ENCODE measurements at regions not wholly inside any gene's neighbourhood (a gene's known extent, or its start where the extent isn't known, plus 50 kb on each side); places are given as distances from the start of the nearest gene placed in this dataset.

DNA sequence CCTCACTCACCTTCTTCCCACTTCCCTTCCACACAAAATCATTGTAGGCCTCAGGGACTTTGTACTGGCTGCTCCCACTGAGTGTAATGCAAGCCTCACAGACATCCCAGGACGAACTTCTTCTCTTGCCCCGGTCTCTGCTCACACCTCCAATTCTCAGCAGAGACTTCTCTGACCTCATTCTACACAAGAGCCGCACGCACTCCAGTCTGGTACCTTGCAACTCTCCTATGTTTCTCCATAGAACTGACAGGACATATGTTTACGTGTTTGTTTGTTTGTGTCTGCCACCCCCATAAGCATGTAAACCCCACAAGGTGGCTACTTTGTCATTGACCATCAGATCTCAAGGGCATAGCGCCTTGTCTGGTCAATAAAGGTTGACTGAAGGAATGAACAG is 350.8 kb downstream of the AJAP1 start:
- intact Hi-C loops (cut with DNase I; ENCODE audit: low total_unique reads): no loop called here
- H3K27me3 ChIP-seq: peaks cover 5% of the 10 kb centered on the region
- H3K36me3 ChIP-seq: no peaks in the 10 kb centered on the region
- no peaks in the 10 kb centered on the region for H3K4me1 ChIP-seq
- no peaks in the 10 kb centered on the region for H3K9me3 ChIP-seq
- TF ChIP-seq CTCF (IDR thresholded peaks at IDR 0.05) (no peak), POLR2AphosphoS5 (IDR thresholded peaks at IDR 0.05) (no peak)
- WGBS, 2 donors (ENCODE audit: low coverage in 1 of 2): 64 to 77% methylated on average over 5 to 6 of the region's 6 CpGs
- in situ Hi-C loops (cut with MboI; ENCODE audit: low pct_ligation_motif_present in 1 of 4, low pct_unique_long_range_greater_than_20kb in 1 of 4, low sequenced_read_pairs in 3 of 4): no loop called here
- no peak overlapping the region for H3K4me3 ChIP-seq
- no peak for DNase-seq
- no peak overlapping the region for H3K27ac ChIP-seq

DNA sequence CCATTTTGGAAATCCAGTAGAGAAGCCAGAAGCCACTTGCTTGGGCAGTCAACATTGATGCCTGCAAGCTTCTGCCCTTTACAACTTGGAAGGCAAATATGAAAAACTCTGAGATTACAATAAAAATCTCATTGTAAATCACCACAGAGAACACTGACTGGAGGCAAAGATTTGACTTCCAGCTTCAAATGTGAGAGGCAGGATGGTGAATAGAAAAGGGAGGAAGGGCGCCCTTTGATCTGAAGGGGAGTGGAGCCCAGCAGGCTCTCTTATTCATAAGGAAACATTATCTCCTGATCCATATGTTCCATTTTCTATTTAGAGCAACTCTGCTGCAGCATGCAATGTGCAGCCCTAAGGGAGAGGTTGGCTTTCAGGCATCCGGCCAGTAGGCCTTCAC is 348.3 kb downstream of the AJAP1 start:
- in situ Hi-C loops (cut with MboI; ENCODE audit: low pct_ligation_motif_present in 1 of 4, low pct_unique_long_range_greater_than_20kb in 1 of 4, low sequenced_read_pairs in 3 of 4) (no loop called here), intact Hi-C loops (cut with DNase I; ENCODE audit: low total_unique reads) (no loop called here)
- Histone ChIP-seq H3K4me3 (no peak overlapping the region), H3K27me3 (no peaks in the 10 kb centered on the region), H3K27ac (no peak overlapping the region), H3K4me1 (no peaks in the 10 kb centered on the region), H3K36me3 (no peaks in the 10 kb centered on the region), H3K9me3 (no peaks in the 10 kb centered on the region)
- TF ChIP-seq CTCF (IDR thresholded peaks at IDR 0.05) (no peak), POLR2AphosphoS5 (IDR thresholded peaks at IDR 0.05) (no peak), EP300 (IDR thresholded peaks at IDR 0.05; ENCODE audit: low read depth) (no peak), POLR2A (IDR thresholded peaks at IDR 0.05) (no peak)
- WGBS, 2 donors (ENCODE audit: low coverage in 1 of 2): 79 to 83% methylated on average over 1 to 2 of the region's 2 CpGs
- no peak for DNase-seq

DNA sequence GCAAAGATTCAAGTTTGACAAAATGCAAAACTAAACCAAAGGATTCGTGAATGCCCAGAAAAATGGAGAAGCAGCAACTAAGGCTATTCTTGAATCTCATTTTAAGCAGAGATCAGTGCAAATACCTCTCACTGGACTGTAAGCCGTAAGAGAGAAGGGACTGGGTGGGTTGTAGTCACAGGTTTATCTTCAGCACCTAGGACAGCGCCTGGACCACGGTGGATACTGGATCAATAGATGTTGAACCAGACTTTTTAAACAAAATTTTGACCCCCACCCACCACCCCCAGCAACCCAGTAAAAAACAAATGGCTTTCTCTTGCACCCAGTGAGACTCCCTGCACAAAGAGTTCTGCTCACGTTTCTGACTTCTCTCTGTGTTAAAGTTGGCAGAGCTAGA is 347.1 kb downstream of the AJAP1 start:
- no peak for DNase-seq
- intact Hi-C loops (cut with DNase I; ENCODE audit: low total_unique reads): no loop called here
- in situ Hi-C loops (cut with MboI; ENCODE audit: low pct_ligation_motif_present in 1 of 4, low pct_unique_long_range_greater_than_20kb in 1 of 4, low sequenced_read_pairs in 3 of 4): no loop called here
- TF ChIP-seq POLR2A (IDR thresholded peaks at IDR 0.05): no peak
- no peak for TF ChIP-seq POLR2AphosphoS5 (IDR thresholded peaks at IDR 0.05)
- TF ChIP-seq EP300 (IDR thresholded peaks at IDR 0.05; ENCODE audit: low read depth): no peak
- TF ChIP-seq CTCF (IDR thresholded peaks at IDR 0.05): no peak
- Histone ChIP-seq H3K36me3 (no peaks in the 10 kb centered on the region), H3K9me3 (no peaks in the 10 kb centered on the region), H3K4me1 (no peaks in the 10 kb centered on the region), H3K27ac (no peak overlapping the region), H3K4me3 (no peak overlapping the region), H3K27me3 (no peaks in the 10 kb centered on the region)
- WGBS, 2 donors (ENCODE audit: low coverage in 1 of 2): 60% methylated on average over 1 to 5 of the region's 5 CpGs

GRCh38 chr1:4986306-4986705 is 331.9 kb downstream of the AJAP1 start:
- in situ Hi-C loops (cut with MboI; ENCODE audit: low pct_ligation_motif_present in 1 of 4, low pct_unique_long_range_greater_than_20kb in 1 of 4, low sequenced_read_pairs in 3 of 4) (no loop called here), intact Hi-C loops (cut with DNase I; ENCODE audit: low total_unique reads) (no loop called here)
- no peak for TF ChIP-seq CTCF (IDR thresholded peaks at IDR 0.05)
- TF ChIP-seq EP300 (IDR thresholded peaks at IDR 0.05; ENCODE audit: low read depth): no peak
- no peak for TF ChIP-seq POLR2A (IDR thresholded peaks at IDR 0.05)
- no peak for TF ChIP-seq POLR2AphosphoS5 (IDR thresholded peaks at IDR 0.05)
- WGBS, 2 donors (ENCODE audit: low coverage in 1 of 2): 45% methylated on average over 5 of the region's 5 CpGs; no CpG with 5 or more reads in 1 of the 2 donors
- Histone ChIP-seq H3K27ac (no peak overlapping the region), H3K4me3 (no peak overlapping the region), H3K9me3 (no peaks in the 10 kb centered on the region), H3K4me1 (no peaks in the 10 kb centered on the region), H3K36me3 (no peaks in the 10 kb centered on the region), H3K27me3 (no peaks in the 10 kb centered on the region)
- no peak for DNase-seq
